ENCODE measurements at regions not wholly inside any gene's neighbourhood (a gene's known extent, or its start where the extent isn't known, plus 50 kb on each side); places are given as distances from the start of the nearest gene placed in this dataset.

DNA sequence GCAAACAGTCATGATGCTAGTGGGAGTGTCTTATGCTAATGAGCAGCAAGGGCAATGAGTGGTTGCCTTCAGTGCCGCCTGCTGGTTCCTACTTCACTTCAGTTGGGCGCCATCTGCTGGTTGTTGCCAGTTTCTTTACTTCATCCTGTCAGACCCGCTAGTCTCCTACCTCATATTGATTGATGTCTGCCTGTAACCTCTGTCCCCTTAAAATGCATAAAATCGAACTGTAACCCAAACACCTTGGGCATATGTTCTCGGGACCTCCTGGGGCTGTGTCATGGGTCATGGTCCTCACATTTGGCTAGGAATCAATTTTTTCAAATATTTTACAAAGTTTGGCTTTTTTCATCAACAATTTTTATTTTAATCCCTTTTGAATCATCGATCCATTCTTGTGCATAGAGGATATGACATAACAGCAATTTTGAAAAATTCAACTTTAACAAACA lies 62.8 kb upstream of the C7orf33 start:
- Histone ChIP-seq H3K36me3 (ENCODE audit: low read depth) (no peaks in the 10 kb centered on the region), H3K4me1 (ENCODE audit: low read depth) (peaks cover 17% of the 10 kb centered on the region), H3K9me3 (no peaks in the 10 kb centered on the region), H3K4me3 (no peak overlapping the region)
- peak; percentile 99 for ATAC-seq
- peak; percentile 71 to 94 (median 73) for DNase-seq
- intact Hi-C loops (cut with DNase I, micrococcal nuclease): no loop called here
- peak; percentile 49 for TF ChIP-seq CTCF (IDR thresholded peaks at IDR 0.05)

GRCh38 chr7:148535217-148535616 lies 55.3 kb upstream of the C7orf33 start:
- TF ChIP-seq CTCF (IDR thresholded peaks at IDR 0.05): no peak
- H3K4me3 ChIP-seq: no peak overlapping the region
- intact Hi-C loops (cut with DNase I, micrococcal nuclease): no loop called here
- peak; percentile 23 for ATAC-seq
- H3K36me3 ChIP-seq (ENCODE audit: low read depth): no peaks in the 10 kb centered on the region
- H3K9me3 ChIP-seq: no peaks in the 10 kb centered on the region
- peak in 1 of 3 donors; percentile 9 for DNase-seq
- no peaks in the 10 kb centered on the region for H3K4me1 ChIP-seq (ENCODE audit: low read depth)

GRCh38 chr7:148537435-148537834 lies 53.1 kb upstream of the C7orf33 start:
- intact Hi-C loops (cut with DNase I, micrococcal nuclease): no loop called here
- H3K36me3 ChIP-seq (ENCODE audit: low read depth): no peaks in the 10 kb centered on the region
- no peak for TF ChIP-seq CTCF (IDR thresholded peaks at IDR 0.05)
- no peaks in the 10 kb centered on the region for H3K4me1 ChIP-seq (ENCODE audit: low read depth)
- no peaks in the 10 kb centered on the region for H3K9me3 ChIP-seq
- no peak overlapping the region for H3K4me3 ChIP-seq
- DNase-seq (no peak), ATAC-seq (no peak)

DNA sequence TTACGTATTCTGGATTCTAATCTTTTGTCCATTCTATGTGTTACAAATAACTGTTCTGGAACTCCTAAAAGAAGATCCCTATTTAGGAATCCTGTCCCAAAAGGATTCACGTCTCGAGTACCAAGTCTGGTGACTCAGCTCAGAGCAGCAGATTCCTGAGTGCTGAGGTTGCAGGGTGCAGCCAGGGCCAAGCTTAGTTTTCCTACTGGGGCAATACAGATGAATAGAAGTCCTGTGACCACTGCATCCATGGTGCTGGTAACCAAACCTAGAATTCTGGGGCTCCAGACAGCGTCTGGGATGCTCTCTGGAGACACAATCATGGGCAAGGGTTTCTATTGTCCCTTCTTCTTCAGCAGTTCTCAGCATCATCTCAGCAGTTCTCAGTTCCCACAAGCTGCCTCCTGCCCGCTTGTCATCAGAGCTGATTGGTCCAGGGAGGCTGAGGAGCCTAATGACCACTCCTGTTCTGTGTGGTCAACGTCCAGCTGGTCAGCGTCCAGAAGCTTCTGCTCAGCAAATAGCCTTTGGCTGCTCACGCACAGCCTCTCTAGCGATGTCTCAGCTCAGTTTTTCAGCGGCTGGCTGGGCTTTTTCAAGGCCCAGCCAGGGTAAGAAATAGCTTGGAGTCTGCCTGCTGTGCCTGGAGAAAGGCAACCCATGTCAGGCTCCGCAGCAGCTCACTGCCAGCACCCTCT lies 50.4 kb upstream of the C7orf33 start:
- ATAC-seq: peak; percentile 47
- intact Hi-C loops (cut with DNase I, micrococcal nuclease): no loop called here
- TF ChIP-seq CTCF (IDR thresholded peaks at IDR 0.05): no peak

More for the DNA sequence above, 50.4 kb upstream of the C7orf33 start:
- Histone ChIP-seq H3K9me3 (no peaks in the 10 kb centered on the region), H3K36me3 (ENCODE audit: low read depth) (no peaks in the 10 kb centered on the region), H3K4me3 (no peak overlapping the region), H3K4me1 (ENCODE audit: low read depth) (no peaks in the 10 kb centered on the region)
- DNase-seq: peak; percentile 20 to 57 (median 31)
